ENCODE measurements at regions not wholly inside any gene's neighbourhood (a gene's known extent, or its start where the extent isn't known, plus 50 kb on each side); places are given as distances from the start of the nearest gene placed in this dataset.
"Not testable (repeated sequence)": the region's sequence is repeated elsewhere in the genome, so short reads cannot be mapped to it uniquely, and the experiment has no call there.

DNA sequence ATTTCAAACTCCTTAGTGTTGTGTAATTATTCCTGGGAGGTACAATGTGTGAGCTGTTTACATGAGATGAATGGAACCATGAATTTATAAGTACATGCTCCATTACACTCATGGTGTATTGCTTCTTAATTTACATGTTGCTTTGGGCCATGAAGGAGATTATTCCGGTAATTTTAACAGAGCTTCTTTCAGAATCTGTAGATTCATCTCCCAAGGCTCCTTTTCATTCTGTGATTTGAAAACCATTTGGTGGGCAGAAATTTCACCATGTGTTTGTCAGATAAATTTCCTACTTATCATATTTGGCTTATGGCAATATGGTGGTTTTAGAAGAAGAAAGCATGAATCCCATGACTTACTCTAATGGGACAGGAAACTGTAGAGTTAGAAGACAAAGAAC, 421.6 kb upstream of the EYS start:
- no peak for DNase-seq (ENCODE audit: low read depth)

GRCh38 chr6:66128243-66128642, 421.2 kb upstream of the EYS start:
- DNase-seq (ENCODE audit: low read depth): no peak

DNA sequence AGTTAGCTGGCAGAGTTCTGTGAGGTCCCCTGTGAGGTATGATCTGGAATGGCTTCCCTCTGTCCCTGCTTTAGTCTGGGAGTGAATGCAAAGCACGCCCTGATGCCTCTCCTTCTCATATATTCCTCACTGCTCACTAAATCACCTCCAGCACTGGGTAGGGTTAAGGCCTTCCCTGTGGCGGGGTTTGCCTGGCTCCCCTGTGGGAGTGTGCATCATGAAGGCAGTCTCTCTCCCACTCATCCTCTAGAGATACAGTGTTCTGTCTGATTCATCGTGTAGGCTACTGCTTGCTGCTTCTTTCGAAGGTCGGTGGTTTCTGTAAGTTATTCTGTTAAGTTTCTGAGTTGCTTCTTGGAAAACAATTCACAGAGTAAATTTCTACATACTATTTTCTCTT, 420.0 kb upstream of the EYS start:
- DNase-seq (ENCODE audit: low read depth): no peak

- DNase-seq (ENCODE audit: low read depth): no peak
Observed at GRCh38 chr6:66126358-66126757, 419.3 kb upstream of the EYS start.

- DNase-seq (ENCODE audit: low read depth): no peak
Observed at GRCh38 chr6:66103954-66104353, 396.9 kb upstream of the EYS start.

DNA sequence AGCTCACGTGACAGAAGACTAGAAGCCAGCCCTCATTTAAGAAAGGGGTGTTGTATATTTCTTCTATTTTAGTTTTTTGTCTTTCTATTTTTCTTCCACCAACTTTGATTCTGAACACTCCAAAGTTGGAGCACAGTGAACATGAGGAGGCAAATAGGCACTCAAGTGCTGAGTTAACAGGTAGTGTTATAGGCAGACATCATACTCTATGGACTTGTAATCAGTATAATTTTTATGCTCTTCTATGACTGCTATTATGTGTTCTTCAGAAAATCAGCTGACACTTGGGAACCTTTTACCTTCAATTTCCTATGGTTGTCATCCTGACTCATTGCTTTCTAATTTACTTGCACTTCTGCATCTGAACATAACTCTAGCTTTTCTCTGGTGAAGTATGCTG, 396.3 kb upstream of the EYS start:
- DNase-seq (ENCODE audit: low read depth): no peak

DNA sequence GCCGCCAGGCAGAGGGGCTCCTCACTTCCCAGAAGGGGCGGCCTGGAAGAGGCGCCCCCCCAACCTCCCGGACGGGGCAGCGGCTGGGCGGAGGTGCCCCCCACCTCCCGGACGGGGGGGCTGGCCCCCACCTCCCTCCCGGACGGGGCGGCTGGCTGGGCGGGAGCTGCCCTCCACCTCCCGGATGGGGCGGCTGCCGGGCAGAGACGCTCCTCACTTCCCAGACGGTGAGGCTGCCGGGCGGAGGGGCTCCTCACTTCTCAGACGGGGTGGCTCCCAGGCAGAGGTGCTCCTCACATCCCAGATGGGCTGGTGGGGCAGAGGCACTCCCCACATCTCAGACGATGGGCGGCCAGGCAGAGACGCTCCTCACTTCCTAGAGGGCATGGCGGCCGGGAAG, 389.7 kb upstream of the EYS start:
- no peak for DNase-seq (ENCODE audit: low read depth)

- no peak for DNase-seq (ENCODE audit: low read depth)
Observed at GRCh38 chr6:66094615-66095014, 387.6 kb upstream of the EYS start.

- DNase-seq (ENCODE audit: low read depth): not testable (repeated sequence)
Observed at GRCh38 chr6:66092306-66092705, 385.3 kb upstream of the EYS start.

DNA sequence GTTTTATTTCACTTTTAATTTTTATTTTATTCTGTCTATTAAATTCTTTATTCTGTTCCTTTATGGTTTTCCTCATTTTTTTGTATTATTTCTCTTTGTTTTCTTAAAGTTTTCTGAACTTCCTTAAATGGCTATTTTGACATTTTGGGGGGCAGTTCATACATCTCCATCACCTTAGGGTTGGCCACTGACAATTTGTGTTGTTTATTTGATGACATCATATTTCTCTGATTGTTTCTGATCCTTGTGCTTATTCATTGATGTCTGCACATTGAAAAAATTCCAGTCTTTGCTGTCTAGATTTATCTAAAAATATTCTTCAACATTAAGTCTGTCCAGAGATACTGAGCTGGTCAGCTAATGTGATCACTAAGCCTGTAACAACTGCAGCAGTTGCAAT, 379.5 kb upstream of the EYS start:
- no peak for DNase-seq (ENCODE audit: low read depth)

DNA sequence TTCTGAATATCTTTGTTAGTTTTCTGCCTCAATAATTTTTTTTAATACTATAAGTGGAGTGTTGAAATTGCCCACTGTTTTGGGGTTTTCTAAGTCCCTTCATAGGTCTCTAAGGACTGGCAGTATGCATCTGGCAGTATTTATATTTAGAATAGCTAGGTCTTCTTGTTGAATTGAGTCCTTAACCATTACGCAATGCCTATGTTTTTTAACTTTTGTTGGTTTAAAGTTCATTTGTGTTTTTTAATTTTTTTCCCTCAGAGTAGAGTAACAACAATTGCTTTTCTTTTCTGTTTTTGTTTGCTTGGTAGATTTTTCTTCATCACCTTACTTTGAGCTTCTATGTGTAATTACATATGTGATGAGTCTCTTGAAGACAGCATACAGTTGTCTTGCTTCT, 375.9 kb upstream of the EYS start:
- no peak for DNase-seq (ENCODE audit: low read depth)

DNA sequence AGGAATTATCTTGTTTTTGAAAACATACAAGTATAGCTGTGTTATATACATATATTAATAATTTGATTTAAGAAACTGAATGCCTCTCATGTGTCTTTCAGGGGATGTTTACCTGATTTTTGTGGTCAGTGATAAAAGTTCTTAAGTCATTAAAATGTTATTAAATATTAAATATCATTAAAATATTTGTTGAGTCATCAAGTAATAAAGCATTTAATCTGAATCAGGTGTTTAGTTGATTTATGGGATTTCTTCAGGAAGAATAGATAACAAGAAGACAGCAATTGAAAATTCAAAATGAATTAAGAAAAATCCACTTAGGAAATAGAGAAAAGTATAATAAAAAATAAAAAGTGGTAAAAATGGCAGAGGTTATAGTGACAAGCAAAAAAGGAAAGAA, 361.9 kb upstream of the EYS start:
- no peak for DNase-seq (ENCODE audit: low read depth)

GRCh38 chr6:66068033-66068432, 361.0 kb upstream of the EYS start:
- DNase-seq (ENCODE audit: low read depth): no peak

DNA sequence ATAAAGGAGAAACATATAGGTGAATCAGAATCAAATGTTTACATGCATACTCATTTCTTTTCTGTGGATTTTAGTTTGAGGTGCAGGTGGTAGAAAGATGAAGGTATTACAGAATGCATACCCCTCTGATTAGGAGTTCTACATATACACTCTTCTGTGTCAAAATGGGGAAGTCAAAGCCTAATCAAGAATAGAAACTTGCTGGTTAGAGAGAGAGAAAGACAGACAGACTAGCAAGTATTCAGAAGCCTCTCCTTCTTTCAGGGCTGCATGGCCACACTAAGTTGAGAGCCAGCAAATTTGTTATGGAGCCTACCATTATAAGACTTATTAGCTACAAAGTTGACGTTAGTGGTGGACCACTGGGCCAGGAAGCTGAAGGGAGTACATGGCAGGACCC, 358.3 kb upstream of the EYS start:
- DNase-seq (ENCODE audit: low read depth): no peak

GRCh38 chr6:66057034-66057433, 350.0 kb upstream of the EYS start:
- no peak for DNase-seq (ENCODE audit: low read depth)

DNA sequence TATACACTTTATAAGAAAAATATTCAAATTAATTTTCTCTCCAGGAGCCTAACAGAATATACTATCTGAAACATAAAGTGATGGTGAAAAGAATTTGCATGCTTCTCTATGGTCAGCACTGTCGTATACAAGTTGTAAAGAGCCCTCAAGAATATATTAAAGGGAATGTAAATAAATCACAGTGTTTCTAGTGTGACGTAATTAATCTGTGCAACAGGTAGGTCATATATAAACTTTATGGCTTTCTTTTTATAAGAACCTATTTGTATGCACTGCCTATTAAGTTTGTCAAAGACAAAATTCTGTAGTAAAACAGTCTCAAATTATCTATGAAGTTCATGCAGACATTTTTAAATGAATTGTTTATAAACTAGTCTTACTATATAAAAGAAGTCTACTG, 347.9 kb upstream of the EYS start:
- DNase-seq (ENCODE audit: low read depth): no peak

- DNase-seq (ENCODE audit: low read depth): no peak
Observed at GRCh38 chr6:66051812-66052211, 344.8 kb upstream of the EYS start.

DNA sequence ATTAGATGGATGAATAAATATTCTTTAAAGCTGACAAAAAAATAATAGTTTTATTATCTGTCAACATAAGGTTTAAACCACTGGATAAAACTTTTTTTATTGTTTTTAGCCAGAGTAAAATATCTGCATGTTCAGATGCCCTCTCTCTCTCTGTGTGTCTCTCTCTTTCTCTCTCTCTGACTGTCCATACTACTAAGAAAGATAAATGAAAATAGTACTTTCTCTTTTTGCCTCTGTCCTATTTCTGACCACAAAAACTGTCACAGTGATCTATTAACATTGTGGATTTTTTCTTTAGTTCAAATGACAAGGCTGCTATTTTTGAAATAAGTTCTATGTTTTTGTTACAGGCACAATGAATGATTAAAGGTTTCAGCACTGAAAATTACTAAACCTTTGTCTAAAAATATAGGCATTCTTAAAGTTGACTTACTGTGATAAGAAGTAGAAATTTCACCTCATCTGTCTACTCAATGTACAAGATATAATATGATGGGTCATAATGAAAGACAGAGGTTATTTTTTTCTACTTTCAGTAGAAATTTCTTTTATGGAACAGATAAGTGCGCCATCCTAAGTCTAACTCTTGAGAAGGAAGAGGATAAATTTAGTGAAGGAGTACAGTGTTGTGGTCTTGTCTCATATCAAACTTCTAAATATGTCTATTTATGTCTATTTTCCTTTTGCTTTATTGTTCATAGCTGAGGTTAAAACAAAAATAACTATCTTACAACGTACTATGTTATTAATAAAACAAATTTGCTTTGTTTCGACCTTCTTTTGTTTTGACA, 341.9 kb upstream of the EYS start:
- DNase-seq (ENCODE audit: low read depth): no peak

GRCh38 chr6:66032626-66033025, 325.6 kb upstream of the EYS start:
- DNase-seq (ENCODE audit: low read depth): no peak

GRCh38 chr6:66029391-66029790, 322.4 kb upstream of the EYS start:
- DNase-seq (ENCODE audit: low read depth): no peak

DNA sequence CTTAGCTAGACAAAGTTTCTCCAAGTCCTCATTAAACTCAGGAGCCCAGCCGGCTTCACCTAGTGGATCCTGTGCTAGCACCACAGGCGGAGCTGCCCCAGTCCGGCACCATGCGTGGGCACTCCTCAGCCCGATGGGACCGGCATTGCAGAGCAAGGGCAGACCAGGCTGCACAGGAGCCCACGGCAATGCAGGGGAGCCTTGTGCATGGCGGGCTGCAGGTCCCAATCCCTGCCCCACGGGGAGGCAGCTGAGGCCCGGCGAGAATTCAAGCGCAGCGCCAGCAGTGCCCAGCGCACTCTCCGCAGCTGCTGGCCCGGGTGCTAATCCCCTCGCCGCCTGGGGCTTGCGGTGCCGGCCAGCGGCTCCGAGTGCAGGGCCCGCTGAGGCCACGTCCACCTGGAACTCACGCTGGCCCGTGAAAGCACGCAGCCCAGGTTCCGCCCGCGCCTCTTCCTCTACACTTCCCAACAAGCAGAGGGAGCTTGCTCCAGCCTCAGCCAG, 292.3 kb upstream of the EYS start:
- DNase-seq (ENCODE audit: low read depth): no peak

GRCh38 chr6:65998544-65998943, 291.5 kb upstream of the EYS start:
- no peak for DNase-seq (ENCODE audit: low read depth)

GRCh38 chr6:65997539-65997938, 290.5 kb upstream of the EYS start:
- no peak for DNase-seq (ENCODE audit: low read depth)

GRCh38 chr6:65996096-65996495, 289.1 kb upstream of the EYS start:
- no peak for DNase-seq (ENCODE audit: low read depth)
